GM21381 (cell line): ENCODE measurements at regions not wholly inside any gene's neighbourhood (a gene's known extent, or its start where the extent isn't known, plus 50 kb on each side); places are given as distances from the start of the nearest gene placed in this dataset.
"Not testable (repeated sequence)": the region's sequence is repeated elsewhere in the genome, so short reads cannot be mapped to it uniquely, and the experiment has no call there.

ENCODE experiments used
- ATAC-seq: cut with Tn5 transposase; IDR thresholded peaks from one replicate; pipeline ENCODE4 v1.9.1; 2021; ENCODE audit warnings: mild to moderate bottlenecking, moderate library complexity; ENCODE audit not compliant: unreplicated experiment

- ATAC-seq, result peak; percentile 79
Measured at GRCh38 chr15:69755551-69756310, 303.1 kb downstream of the RPLP1 start.

DNA sequence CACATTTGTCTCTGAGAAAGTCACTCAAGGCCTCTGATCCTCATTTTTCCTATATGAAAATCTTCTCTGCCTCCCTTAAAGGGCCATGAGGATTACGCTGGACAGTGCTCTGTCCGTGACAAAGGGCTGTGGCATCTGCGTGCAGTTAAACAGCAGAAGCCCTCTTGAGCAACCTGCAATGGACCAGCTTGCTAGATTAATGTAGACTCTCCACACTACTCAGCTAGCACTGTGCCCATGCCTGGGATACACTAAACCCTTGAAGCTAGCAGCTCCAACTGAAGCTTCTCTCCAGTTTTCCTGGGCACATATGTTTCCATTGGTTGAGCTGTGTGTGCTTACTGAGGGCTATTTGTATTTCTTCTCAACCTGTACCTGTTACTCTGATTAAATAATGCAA is 303.8 kb downstream of the RPLP1 start:
- ATAC-seq, result no peak

DNA sequence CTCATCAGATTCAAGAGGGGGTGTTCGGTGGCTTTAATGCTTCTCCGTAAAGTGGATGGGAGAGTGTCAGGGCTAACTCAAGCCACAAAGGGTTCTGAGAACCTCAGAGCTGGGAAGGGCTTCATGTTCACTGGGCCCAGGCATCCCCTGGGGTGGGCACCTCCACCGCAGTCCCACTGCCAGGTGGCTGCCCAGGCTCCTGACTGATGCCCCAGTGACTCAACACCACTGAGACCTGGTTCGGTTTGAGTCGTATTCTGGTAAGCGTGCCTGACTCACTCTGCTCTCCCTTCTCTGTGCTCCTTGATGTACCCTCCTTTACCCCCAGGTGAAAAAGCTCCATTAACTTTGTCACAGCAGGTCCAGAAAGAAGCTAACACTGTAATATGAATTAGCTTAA is 304.6 kb downstream of the RPLP1 start:
- no peak for ATAC-seq

GRCh38 chr15:69758291-69758771 is 305.7 kb downstream of the RPLP1 start:
- ATAC-seq, result no peak

DNA sequence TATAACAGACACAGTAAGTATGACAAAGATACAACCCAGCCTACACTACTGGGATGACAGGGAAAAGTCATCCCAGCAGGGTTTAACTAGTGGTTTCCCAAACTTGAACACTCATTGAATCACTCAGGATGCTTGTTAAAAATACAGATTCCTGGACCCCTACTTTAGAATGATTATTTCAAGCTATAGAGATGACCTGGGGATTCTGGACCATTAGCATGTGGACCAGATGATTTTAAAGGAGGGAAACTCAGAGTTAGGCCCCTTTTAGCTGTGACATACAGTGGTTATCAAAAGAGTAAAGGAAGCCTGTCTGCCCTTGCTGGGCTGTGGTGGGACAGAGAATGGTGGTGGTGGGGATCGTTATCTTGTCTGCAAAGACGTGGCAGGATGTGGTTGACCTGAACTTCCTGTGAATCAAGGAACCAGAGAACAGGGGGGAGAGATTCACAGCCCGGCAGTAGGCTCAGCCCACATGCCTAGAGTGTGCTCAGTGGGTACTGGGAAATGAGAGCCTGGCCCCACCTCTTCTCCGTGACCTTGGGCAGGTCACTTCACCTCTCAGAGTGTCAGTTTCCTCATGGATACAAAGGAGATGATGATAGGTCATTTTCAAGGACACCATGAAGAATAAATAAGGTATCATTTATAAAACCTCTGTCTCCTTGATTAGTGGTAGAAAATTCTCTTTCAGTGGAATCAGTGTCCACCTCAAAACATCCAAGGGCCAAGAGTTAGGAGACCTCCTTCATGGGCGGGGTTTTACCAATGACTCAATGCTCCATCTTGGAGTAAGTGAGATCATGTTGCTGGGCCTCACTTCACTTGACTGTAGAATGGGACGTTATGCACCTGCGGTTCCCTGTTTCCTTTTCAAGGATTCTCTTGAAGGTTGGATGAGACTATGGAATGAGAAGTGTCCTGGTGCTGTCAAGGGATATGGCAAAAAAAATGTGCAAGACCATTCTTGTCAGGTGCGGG is 306.5 kb downstream of the RPLP1 start:
- ATAC-seq, result no peak

DNA sequence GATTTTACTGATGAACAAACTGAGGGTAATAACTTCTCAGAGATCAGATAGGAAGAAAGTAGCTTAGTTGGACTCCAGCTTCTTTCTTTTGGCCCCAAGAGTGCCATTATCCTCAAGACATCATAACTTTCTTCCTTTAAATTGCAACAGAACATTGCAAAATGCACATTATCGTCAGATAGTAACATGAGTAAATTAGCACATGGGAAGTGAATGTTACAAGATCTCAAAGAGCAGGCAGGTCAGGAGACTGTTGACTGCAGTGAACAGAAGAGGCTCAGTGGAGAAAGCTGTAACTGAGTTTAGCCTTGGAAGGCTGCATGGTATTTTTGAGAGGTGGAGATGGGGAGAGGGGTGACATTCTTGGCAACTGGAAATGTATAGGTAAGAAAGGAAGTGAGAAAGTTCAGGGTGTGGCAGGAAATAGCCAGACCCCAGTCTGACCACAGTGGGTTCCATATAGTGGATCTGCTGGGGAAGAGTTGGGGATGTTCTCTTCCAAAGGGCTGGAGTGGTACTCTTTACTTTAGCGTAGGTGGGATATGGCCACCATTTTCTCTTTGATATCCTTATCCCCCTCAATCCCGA is 307.7 kb downstream of the RPLP1 start:
- no peak for ATAC-seq

- peak; percentile 62 for ATAC-seq
Measured at GRCh38 chr15:69760890-69761568, 308.4 kb downstream of the RPLP1 start.

DNA sequence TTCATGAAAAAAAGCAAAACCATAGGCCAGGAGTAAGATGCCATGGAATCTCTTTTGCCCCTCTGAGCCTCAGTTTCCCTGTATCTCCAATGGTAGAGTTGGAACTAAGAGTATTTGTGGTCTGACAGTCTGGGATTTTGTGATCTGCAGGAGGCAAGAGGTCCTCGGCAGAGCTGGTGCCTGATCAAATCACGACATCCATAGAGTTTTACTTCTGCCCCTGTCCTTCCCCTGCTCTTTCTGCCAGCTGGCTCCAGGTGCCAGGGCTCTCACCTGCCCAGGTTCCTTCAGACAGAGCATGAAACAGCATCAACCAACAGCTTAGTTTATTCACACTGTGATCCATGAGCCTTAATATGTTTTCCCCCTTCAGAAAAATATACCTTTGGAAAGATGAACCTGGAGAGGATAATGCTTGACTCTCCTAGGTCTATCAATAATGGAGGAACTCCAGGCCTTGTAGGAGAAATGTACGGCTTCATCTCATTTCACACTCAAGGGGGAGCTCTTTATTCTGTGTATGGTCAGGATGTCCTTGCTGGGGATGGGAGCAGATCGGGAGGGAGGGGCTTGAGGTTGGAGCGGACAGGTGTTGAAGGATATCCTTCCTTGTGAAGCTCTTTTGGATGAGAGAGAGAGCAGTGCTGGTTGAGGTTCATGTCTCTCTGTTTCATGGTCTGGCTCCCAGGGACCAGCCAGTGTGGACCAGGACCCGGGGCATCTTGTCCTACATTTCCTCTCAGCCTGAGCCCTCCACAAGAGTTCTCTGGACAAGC is 309.9 kb downstream of the RPLP1 start:
- no peak for ATAC-seq

- no peak for ATAC-seq
Measured at GRCh38 chr15:69763831-69764230, 311.2 kb downstream of the RPLP1 start.

- ATAC-seq, result no peak
Measured at GRCh38 chr15:69766156-69766555, 313.5 kb downstream of the RPLP1 start.

DNA sequence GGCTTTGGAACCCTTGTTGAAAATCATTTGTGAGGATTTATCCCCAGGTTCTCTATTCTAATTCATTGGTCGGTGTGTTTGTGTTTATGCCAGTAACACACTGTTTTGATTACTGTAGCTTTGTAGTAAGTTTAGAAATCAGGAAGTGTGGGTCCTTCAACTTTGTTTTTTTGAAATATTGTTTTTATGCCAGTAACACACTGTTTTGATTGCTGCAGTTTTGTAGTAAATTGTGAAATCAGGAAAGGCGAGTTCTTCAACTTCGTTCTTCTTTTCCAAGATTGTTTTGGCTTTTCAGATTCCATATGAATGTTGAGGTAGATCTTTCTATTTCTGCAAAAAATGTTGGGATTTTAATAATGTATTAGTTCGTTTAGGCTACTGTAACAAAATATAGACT is 314.6 kb downstream of the RPLP1 start:
- ATAC-seq, result no peak

DNA sequence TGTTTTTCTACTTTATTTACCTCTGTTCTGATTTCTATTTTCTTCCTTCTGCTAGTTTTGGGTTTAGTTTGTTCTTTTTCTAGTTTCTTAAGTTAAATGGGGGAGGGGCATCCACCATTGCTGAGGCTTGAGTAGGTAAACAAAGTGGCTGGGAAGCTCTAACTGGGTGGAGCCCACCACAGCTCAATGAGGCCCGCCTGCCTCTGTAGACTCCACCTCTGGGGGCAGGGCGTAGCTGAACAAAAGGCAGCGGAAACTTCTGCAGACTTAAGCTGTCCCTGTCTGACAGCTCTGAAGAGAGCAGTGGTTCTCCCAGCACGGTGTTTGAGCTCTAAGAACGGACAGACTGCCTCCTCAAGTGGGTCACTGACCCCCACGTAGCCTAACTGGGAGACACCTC is 316.7 kb downstream of the RPLP1 start:
- not testable (repeated sequence) for ATAC-seq

- ATAC-seq, result not testable (repeated sequence)
Measured at GRCh38 chr15:69774258-69774657, 321.6 kb downstream of the RPLP1 start.

DNA sequence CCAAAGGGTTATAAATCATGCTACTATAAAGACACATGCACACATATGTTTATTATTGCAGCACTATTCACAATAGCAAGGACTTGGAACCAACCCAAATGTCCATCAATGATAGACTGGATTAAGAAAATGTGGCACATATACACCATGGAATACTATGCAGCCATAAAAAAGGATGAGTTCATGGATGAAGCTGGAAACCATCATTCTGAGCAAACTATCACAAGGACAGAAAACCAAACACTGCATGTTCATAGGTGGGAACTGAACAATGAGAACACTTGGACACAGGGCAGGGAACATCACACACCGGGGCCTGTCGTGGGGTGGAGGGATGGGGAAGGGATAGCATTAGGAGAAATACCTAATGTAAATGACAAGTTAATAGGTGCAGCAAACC is 322.1 kb downstream of the RPLP1 start:
- ATAC-seq, result not testable (repeated sequence)

- no peak for ATAC-seq
Measured at GRCh38 chr15:69777356-69777755, 320.4 kb downstream of the TLE3 start.

DNA sequence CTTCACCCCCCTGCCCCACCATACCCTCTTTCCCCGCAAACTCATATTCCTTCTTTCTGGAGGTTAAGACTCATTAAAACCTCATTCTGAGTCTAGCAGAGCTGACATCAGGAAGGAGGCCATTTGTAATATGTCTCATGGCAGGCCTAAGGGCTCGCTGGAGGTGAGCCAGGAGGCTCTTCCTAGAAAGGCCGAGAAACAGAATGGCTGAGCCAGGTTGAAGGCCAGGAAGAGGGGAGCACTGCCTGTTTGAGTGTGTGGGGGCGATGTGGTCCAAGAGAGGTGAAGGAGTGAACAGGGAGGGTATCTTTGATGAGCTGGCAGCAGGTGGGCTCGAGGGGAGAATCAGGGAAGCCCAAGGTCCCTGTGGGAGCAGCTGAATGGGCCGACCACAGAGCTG is 317.3 kb downstream of the TLE3 start:
- no peak for ATAC-seq

DNA sequence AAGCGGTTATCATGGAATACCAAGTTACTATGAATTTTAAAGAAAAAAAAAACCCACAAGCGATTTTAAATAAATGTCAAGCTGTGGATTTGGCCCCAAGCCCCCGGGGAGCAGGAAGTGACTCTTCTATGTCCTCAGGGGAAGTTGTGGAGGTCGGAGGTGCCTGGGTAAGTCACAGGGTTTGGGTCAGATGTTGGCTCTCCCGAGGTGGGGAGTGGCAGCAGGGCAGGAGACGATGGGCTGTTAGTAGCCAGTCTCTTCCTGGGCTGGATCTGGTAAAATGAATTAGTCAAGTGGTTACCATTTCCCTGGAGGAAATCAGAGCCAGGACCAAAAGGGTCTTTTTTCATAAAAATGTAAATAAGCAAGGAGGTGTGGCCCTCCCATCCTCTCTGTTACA is 316.7 kb downstream of the TLE3 start:
- ATAC-seq, result no peak

DNA sequence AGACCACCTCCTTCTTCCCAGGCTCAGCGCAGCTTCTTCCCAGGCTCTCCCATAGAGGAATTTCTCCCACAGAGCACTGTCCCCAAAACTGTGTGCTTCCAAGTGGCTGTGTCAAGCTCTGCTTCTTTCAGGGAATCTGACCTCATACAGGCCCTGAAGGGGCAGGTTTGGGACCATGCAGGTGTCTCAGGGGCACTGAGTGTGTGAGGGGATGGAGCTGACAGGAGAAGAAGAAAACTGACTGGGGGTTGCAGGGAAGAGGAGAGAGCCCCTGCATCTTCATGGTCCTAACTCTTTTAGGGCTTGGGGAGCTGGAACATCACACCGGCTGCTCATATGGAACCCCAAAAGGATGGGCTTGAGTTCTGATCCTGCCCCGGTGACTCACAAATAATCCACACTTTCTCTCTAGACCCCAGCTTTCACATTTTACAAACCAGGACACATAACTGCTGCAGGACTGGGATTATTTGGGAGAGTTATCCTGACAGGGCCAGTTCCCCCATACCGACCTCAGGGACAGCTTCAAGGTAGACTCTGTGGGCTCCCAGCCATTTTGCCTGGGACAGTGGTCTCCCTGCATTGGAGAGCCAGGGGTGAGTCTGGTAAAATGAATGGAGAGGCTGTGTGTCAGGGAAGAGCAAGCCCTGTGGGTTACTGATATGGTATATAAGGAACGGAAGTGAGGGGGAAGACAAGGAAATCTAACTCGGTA is 316.1 kb downstream of the TLE3 start:
- no peak for ATAC-seq

DNA sequence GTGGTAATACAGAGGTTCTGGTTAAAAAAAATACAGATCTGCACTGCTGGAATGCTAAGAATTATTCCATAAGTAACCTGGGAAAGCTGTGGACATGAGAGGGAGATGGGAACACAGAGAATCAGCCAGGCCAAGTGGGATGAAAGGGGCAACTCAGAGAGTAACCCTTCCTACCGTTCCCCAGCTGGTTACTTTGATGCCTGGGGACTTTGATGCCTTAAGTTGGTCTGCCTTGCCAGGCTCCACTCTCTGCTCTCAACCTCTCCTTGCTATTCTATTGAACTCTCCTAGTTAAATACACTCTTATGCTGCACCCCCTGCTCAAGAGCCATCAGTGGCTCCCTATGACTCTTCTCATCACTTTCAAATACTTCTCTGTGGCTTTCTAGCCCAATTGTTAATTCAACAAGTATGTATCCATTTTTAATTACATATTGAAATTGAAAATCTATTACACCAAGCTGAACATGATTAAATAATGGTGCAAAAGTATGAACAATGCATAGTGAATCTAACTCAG is 315.5 kb downstream of the TLE3 start:
- ATAC-seq, result no peak
